ENCODE measurements at regions not wholly inside any gene's neighbourhood (a gene's known extent, or its start where the extent isn't known, plus 50 kb on each side); places are given as distances from the start of the nearest gene placed in this dataset.
"Not testable (repeated sequence)": the region's sequence is repeated elsewhere in the genome, so short reads cannot be mapped to it uniquely, and the experiment has no call there.

- intact Hi-C loops (cut with DNase I): no loop called here
- DNase-seq (ENCODE audit: missing footprints) (no peak), ATAC-seq (no peak)
These were observed 494.7 kb upstream of the NECTIN3 start for GRCh38 chr3:110576960-110577359.

GRCh38 chr3:110577854-110578253 lies 493.8 kb upstream of the NECTIN3 start:
- ATAC-seq (no peak), DNase-seq (ENCODE audit: missing footprints) (no peak)
- intact Hi-C loops (cut with DNase I): no loop called here

- ATAC-seq (no peak), DNase-seq (ENCODE audit: missing footprints) (no peak)
- intact Hi-C loops (cut with DNase I): no loop called here
These were observed 491.6 kb upstream of the NECTIN3 start for GRCh38 chr3:110579840-110580550.

- ATAC-seq (no peak), DNase-seq (ENCODE audit: missing footprints) (no peak)
- intact Hi-C loops (cut with DNase I): no loop called here
These were observed 488.2 kb upstream of the NECTIN3 start for GRCh38 chr3:110583373-110583935.

GRCh38 chr3:110588906-110589305 lies 482.7 kb upstream of the NECTIN3 start:
- ATAC-seq (no peak), DNase-seq (ENCODE audit: missing footprints) (no peak)
- intact Hi-C loops (cut with DNase I): no loop called here

GRCh38 chr3:110589341-110589740 lies 482.3 kb upstream of the NECTIN3 start:
- intact Hi-C loops (cut with DNase I): no loop called here
- ATAC-seq (no peak), DNase-seq (ENCODE audit: missing footprints) (no peak)

- ATAC-seq: no peak
- intact Hi-C loops (cut with DNase I): no loop called here
These were observed 477.9 kb upstream of the NECTIN3 start for GRCh38 chr3:110593749-110594148.

GRCh38 chr3:110598847-110599490 lies 472.6 kb upstream of the NECTIN3 start:
- ATAC-seq (no peak), DNase-seq (ENCODE audit: missing footprints) (no peak)
- intact Hi-C loops (cut with DNase I): no loop called here

More at GRCh38 chr3:110593749-110594148, 477.9 kb upstream of the NECTIN3 start:
- DNase-seq (ENCODE audit: missing footprints): no peak

- ATAC-seq (no peak), DNase-seq (ENCODE audit: missing footprints) (no peak)
- intact Hi-C loops (cut with DNase I): no loop called here
These were observed 463.1 kb upstream of the NECTIN3 start for GRCh38 chr3:110608566-110608965.

GRCh38 chr3:110612045-110612444 lies 459.6 kb upstream of the NECTIN3 start:
- no peak for DNase-seq (ENCODE audit: missing footprints)
- intact Hi-C loops (cut with DNase I): no loop called here
- ATAC-seq: no peak

- DNase-seq (ENCODE audit: missing footprints): no peak
- ATAC-seq: no peak
- intact Hi-C loops (cut with DNase I): no loop called here
These were observed 457.4 kb upstream of the NECTIN3 start for GRCh38 chr3:110614186-110614585.

- no peak for DNase-seq (ENCODE audit: missing footprints)
- ATAC-seq: no peak
- intact Hi-C loops (cut with DNase I): no loop called here
These were observed 456.2 kb upstream of the NECTIN3 start for GRCh38 chr3:110615454-110615853.

- ATAC-seq (no peak), DNase-seq (ENCODE audit: missing footprints) (no peak)
- intact Hi-C loops (cut with DNase I): no loop called here
These were observed 452.9 kb upstream of the NECTIN3 start for GRCh38 chr3:110618512-110619226.

- intact Hi-C loops (cut with DNase I): no loop called here
- DNase-seq (ENCODE audit: missing footprints) (no peak), ATAC-seq (no peak)
These were observed 451.5 kb upstream of the NECTIN3 start for GRCh38 chr3:110620118-110620517.

- no peak for ATAC-seq
- DNase-seq (ENCODE audit: missing footprints): no peak
- intact Hi-C loops (cut with DNase I): no loop called here
These were observed 448.0 kb upstream of the NECTIN3 start for GRCh38 chr3:110623571-110623970.

- ATAC-seq (no peak), DNase-seq (ENCODE audit: missing footprints) (no peak)
- intact Hi-C loops (cut with DNase I): no loop called here
These were observed 447.0 kb upstream of the NECTIN3 start for GRCh38 chr3:110624576-110624975.

- DNase-seq (ENCODE audit: missing footprints) (no peak), ATAC-seq (no peak)
- intact Hi-C loops (cut with DNase I): no loop called here
These were observed 446.3 kb upstream of the NECTIN3 start for GRCh38 chr3:110625201-110625747.

GRCh38 chr3:110626652-110627111 lies 444.9 kb upstream of the NECTIN3 start:
- intact Hi-C loops (cut with DNase I); DNase-seq (ENCODE audit: missing footprints); ATAC-seq: not testable (repeated sequence)

- DNase-seq (ENCODE audit: missing footprints) (no peak), ATAC-seq (no peak)
- intact Hi-C loops (cut with DNase I): no loop called here
These were observed 442.8 kb upstream of the NECTIN3 start for GRCh38 chr3:110628650-110629301.
